LHCN-M2 (cell line): ENCODE measurements at regions not wholly inside any gene's neighbourhood (a gene's known extent, or its start where the extent isn't known, plus 50 kb on each side); places are given as distances from the start of the nearest gene placed in this dataset.
"Not testable (repeated sequence)": the region's sequence is repeated elsewhere in the genome, so short reads cannot be mapped to it uniquely, and the experiment has no call there.

Experiments used
- DNase-seq: peaks from one replicate; pipeline ENCODE4 v3.0.0-alpha.2; 2012; ENCODE audit warnings: low read depth

- peak; percentile 52 for DNase-seq
Measured at GRCh38 chr10:14429043-14429700, 98.4 kb upstream of the FRMD4A start.

- no peak for DNase-seq
Measured at GRCh38 chr10:14425034-14425433, 94.3 kb upstream of the FRMD4A start.

- DNase-seq: no peak
Measured at GRCh38 chr10:14423111-14423744, 92.5 kb upstream of the FRMD4A start.

- DNase-seq: no peak
Measured at GRCh38 chr10:14422431-14422830, 91.7 kb upstream of the FRMD4A start.

GRCh38 chr10:14421941-14422340 lies 91.2 kb upstream of the FRMD4A start:
- DNase-seq: no peak

- not testable (repeated sequence) for DNase-seq
Measured at GRCh38 chr10:14417336-14417735, 86.6 kb upstream of the FRMD4A start.

- no peak for DNase-seq
Measured at GRCh38 chr10:14416308-14416700, 85.6 kb upstream of the FRMD4A start.

- DNase-seq: no peak
Measured at GRCh38 chr10:14415676-14416307, 85.1 kb upstream of the FRMD4A start.

- DNase-seq: peak; percentile 97
Measured at GRCh38 chr10:14414901-14415300, 84.2 kb upstream of the FRMD4A start.

GRCh38 chr10:14413523-14413922 lies 82.8 kb upstream of the FRMD4A start:
- no peak for DNase-seq

- DNase-seq: peak; percentile 74
Measured at GRCh38 chr10:14412624-14413023, 81.9 kb upstream of the FRMD4A start.

- DNase-seq: no peak
Measured at GRCh38 chr10:14409856-14410458, 79.2 kb upstream of the FRMD4A start.

- no peak for DNase-seq
Measured at GRCh38 chr10:14409247-14409646, 78.5 kb upstream of the FRMD4A start.

GRCh38 chr10:14408139-14408538 lies 77.4 kb upstream of the FRMD4A start:
- DNase-seq: no peak

- no peak for DNase-seq
Measured at GRCh38 chr10:14407567-14407966, 76.8 kb upstream of the FRMD4A start.

GRCh38 chr10:14405076-14406065 lies 74.6 kb upstream of the FRMD4A start:
- peak; percentile 97 for DNase-seq

- DNase-seq: no peak
Measured at GRCh38 chr10:14403881-14404623, 73.3 kb upstream of the FRMD4A start.

- DNase-seq: no peak
Measured at GRCh38 chr10:14403359-14403758, 72.6 kb upstream of the FRMD4A start.

- no peak for DNase-seq
Measured at GRCh38 chr10:14399641-14400040, 68.9 kb upstream of the FRMD4A start.

GRCh38 chr10:14397066-14397465 lies 66.3 kb upstream of the FRMD4A start:
- peak; percentile 100 for DNase-seq
